SK-N-SH (cell line): ENCODE measurements at regions not wholly inside any gene's neighbourhood (a gene's known extent, or its start where the extent isn't known, plus 50 kb on each side); places are given as distances from the start of the nearest gene placed in this dataset.
A peak's percentile ranks its signal among the peaks of the same experiment; 100 is the strongest.

ENCODE experiments used
- CTCF ChIA-PET: fragments of 300-600, 350-600 bp; formaldehyde crosslinking; extraction: SDS; loops from one replicate; lab custom pipeline; 2021; lab: Yijun Ruan, JAX
- POLR2A ChIA-PET: fragments of 350-600 bp; sonication (Branson Sonifier 250); formaldehyde crosslinking; extraction: SDS; loops from one replicate; lab custom pipeline; 2020; ENCODE audit warnings: antibody characterized with exemption, inconsistent platforms; lab: Yijun Ruan, JAX
- DNase-seq: peaks from one replicate; pipeline ENCODE4 v3.0.0; 2012
- H2AFZ ChIP-seq: fragments of 200-600 bp; sonication (generic); 2 replicates; pipeline ENCODE4 v1.8.1; 2016; ENCODE audit warnings: antibody characterized with exemption, mild to moderate bottlenecking, low read depth
- H3F3A ChIP-seq: fragments of 200-600 bp; sonication (generic); replicated peaks from 2 replicates; pipeline ENCODE3; 2016; ENCODE audit warnings: antibody characterized with exemption, mild to moderate bottlenecking; ENCODE audit not compliant: insufficient read depth
- H3K27ac ChIP-seq, 2 experiments: fragments of 200-500 bp in 1 of 2; fragments of 200-600 bp in 1 of 2; sonication (Bioruptor generic) in 1 of 2; sonication (generic), shearing (Covaris generic) in 1 of 2; 2 replicates each; pipeline versions ENCODE4 v1.5.1 to v1.6.1; 2014 to 2016; ENCODE audit warnings: low read depth in 2 of 2, inconsistent platforms in 1 of 2, low read length in 1 of 2, mild to moderate bottlenecking in 1 of 2, mixed read lengths in 1 of 2
- H3K27me3 ChIP-seq: fragments of 200-600 bp; sonication (generic), shearing (Covaris generic); 2 replicates; pipeline ENCODE4 v1.6.1; 2016; ENCODE audit warnings: mixed run types; ENCODE audit not compliant: insufficient read depth
- H3K36me3 ChIP-seq, 2 experiments: fragments of 200-500 bp in 1 of 2; fragments of 200-600 bp in 1 of 2; sonication (Bioruptor generic) in 1 of 2; sonication (generic) in 1 of 2; replicated peaks in 1 of 2; 2 replicates each; pipeline versions ENCODE3 to v1.5.1; 2014 to 2016; ENCODE audit warnings: low read length in 1 of 2, mild to moderate bottlenecking in 1 of 2; ENCODE audit not compliant: insufficient read depth in 2 of 2, control insufficient read depth in 1 of 2
- H3K4me1 ChIP-seq, 2 experiments: fragments of 200-500 bp in 1 of 2; fragments of 200-600 bp in 1 of 2; sonication (Bioruptor generic) in 1 of 2; sonication (generic), shearing (Covaris generic) in 1 of 2; 2 replicates each; pipeline versions ENCODE4 v1.5.1 to v1.6.1; 2014 to 2016; ENCODE audit warnings: low read depth in 1 of 2, low read length in 1 of 2, mixed run types in 1 of 2; ENCODE audit not compliant: insufficient read depth in 2 of 2, control insufficient read depth in 1 of 2
- H3K4me2 ChIP-seq: fragments of 200-600 bp; sonication (generic), shearing (Covaris generic); 2 replicates; pipeline ENCODE4 v1.6.1; 2017; ENCODE audit warnings: mixed run types
- H3K4me3 ChIP-seq, 2 experiments: fragments of 200-500 bp in 1 of 2; fragments of 200-600 bp in 1 of 2; sonication (Bioruptor generic) in 1 of 2; sonication (generic), shearing (Covaris generic) in 1 of 2; 2 replicates each; pipeline versions ENCODE4 v1.5.1 to v1.8.1; 2014 to 2016; ENCODE audit warnings: low read depth in 2 of 2, inconsistent platforms in 1 of 2, low read length in 1 of 2, mild to moderate bottlenecking in 1 of 2, mixed read lengths in 1 of 2, moderate library complexity in 1 of 2
- H3K79me2 ChIP-seq: fragments of 200-600 bp; sonication (generic); 2 replicates; pipeline ENCODE4 v1.8.1; 2017; ENCODE audit warnings: mild to moderate bottlenecking; ENCODE audit not compliant: insufficient read depth
- H3K9ac ChIP-seq: fragments of 200-600 bp; sonication (generic); 2 replicates; pipeline ENCODE4 v1.6.1; 2017; ENCODE audit warnings: mixed run types
- H3K9me2 ChIP-seq: fragments of 200-600 bp; sonication (generic); 2 replicates; pipeline ENCODE4 v1.6.1; 2017; ENCODE audit warnings: mixed run types
- H3K9me3 ChIP-seq: fragments of 200-600 bp; sonication (generic); 2 replicates; pipeline ENCODE4 v1.6.1; 2017; ENCODE audit warnings: mixed run types, mild to moderate bottlenecking, moderate library complexity
- H4K20me1 ChIP-seq: fragments of 200-600 bp; sonication (generic); 2 replicates; pipeline ENCODE4 v1.6.1; 2017; ENCODE audit warnings: mild to moderate bottlenecking, mixed run types; ENCODE audit not compliant: insufficient read depth
- EP300 ChIP-seq, 2 experiments: IDR thresholded peaks; 2 replicates each; pipeline versions ENCODE4 v1.4.0 to v1.6.1; 2012; ENCODE audit warnings: borderline replicate concordance in 1 of 2, low read depth in 1 of 2, low read length in 1 of 2
- EZH2phosphoT487 ChIP-seq: fragments of 200-600 bp; sonication (generic); IDR thresholded peaks from 2 replicates; pipeline ENCODE4 v1.6.1; 2017; ENCODE audit warnings: low read depth, mixed run types, mild to moderate bottlenecking, antibody characterized with exemption, moderate library complexity, borderline replicate concordance
- FOXJ3 ChIP-seq: sonication (generic); formaldehyde crosslinking; IDR thresholded peaks from 2 replicates; pipeline ENCODE4 v1.5.1; 2020; ENCODE audit warnings: mild to moderate bottlenecking, missing genetic modification reagents
- GATA2 ChIP-seq: sonication (generic); formaldehyde crosslinking; IDR thresholded peaks from 2 replicates; pipeline ENCODE4 v1.5.0; 2020; ENCODE audit warnings: mild to moderate bottlenecking, missing genetic modification reagents
- JUND ChIP-seq: IDR thresholded peaks from 2 replicates; pipeline ENCODE4 v1.4.0; 2012
- MXI1 ChIP-seq: IDR thresholded peaks from 2 replicates; pipeline ENCODE4 v1.6.1; 2012; ENCODE audit warnings: mild to moderate bottlenecking, low read depth, low read length, improper control_type of control experiment
- NFIC ChIP-seq: IDR thresholded peaks from 2 replicates; pipeline ENCODE4 v1.4.0; 2012; ENCODE audit warnings: borderline replicate concordance
- RFX5 ChIP-seq: IDR thresholded peaks from 2 replicates; pipeline ENCODE4 v1.6.1; 2012; ENCODE audit warnings: mild to moderate bottlenecking, improper control_type of control experiment, low read length
- TAF1 ChIP-seq: IDR thresholded peaks from 2 replicates; pipeline ENCODE4 v1.6.1; 2012; ENCODE audit warnings: low read depth, mild to moderate bottlenecking, low read length, moderate library complexity, borderline replicate concordance
- TCF12 ChIP-seq: IDR thresholded peaks from 2 replicates; pipeline ENCODE4 v1.4.0; 2012
- WGBS: methylation state at CpG from one replicate; pipeline ENCODE4 v1.1.6; 2017; ENCODE audit warnings: low lambda C conversion rate; 5-methylcytosine and 5-hydroxymethylcytosine counted together
- TF ChIP-seq, protein P1 (sequence below): IDR thresholded peaks from 2 replicates; pipeline ENCODE4 v1.4.0; 2012; ENCODE audit warnings: low read depth
- TF ChIP-seq, protein P2 (sequence below): IDR thresholded peaks from 2 replicates; pipeline ENCODE4 v1.6.1; 2012; ENCODE audit warnings: mild to moderate bottlenecking, low read depth, low read length, moderate library complexity
- TF ChIP-seq, protein P3 (sequence below): fragments of 200-600 bp; sonication (generic); IDR thresholded peaks from 2 replicates; pipeline ENCODE4 v1.6.1; 2017; ENCODE audit warnings: antibody characterized with exemption, mild to moderate bottlenecking, moderate library complexity

DNA sequence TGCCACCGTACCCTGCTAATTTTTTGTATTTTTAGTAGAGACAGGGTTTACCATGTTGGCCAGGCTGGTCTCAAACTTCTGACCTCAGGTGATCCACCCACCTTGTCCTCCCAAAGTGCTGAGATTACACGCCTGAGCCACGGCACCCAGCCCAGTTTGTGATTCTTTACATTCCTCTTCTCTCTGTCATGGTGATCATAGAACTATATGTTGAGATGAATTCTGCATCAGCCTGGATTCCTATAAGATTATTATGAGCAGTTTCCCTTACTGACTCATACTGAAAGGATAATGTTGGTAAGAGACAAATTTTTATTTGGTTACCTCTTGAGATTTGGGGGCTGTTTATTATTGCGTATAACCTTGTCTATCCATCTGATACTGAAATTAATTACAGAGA, 121.5 kb upstream of the CSNK1A1L start:
- Histone ChIP-seq H3K79me2 (no peaks in the 10 kb centered on the region), H3K4me2 (no peak overlapping the region), H3K27ac (peak overlapping the region in 1 of 2 experiments; percentile 87; a peak in 2 of 4 replicates), H3K9me3 (peaks cover 6% of the 10 kb centered on the region; the same call in 1 of the 2 replicates), H3K9ac (no peak overlapping the region), H3K4me1 (no peaks in the 10 kb centered on the region), H3K4me3 (no peak overlapping the region), H2AFZ (no peak overlapping the region), H3K9me2 (no peaks in the 10 kb centered on the region), H3K36me3 (no peaks in the 10 kb centered on the region), H4K20me1 (no peaks in the 10 kb centered on the region), H3F3A (peaks cover 17% of the 10 kb centered on the region), H3K27me3 (no peaks in the 10 kb centered on the region)
- POLR2A ChIA-PET = no interaction called here
- no peak for DNase-seq
- CTCF ChIA-PET = no interaction called here
- 19% methylated on average over 4 of the region's 4 CpGs for WGBS
- no peak for TF ChIP-seq EZH2phosphoT487
- no peak for TF ChIP-seq TCF12

DNA sequence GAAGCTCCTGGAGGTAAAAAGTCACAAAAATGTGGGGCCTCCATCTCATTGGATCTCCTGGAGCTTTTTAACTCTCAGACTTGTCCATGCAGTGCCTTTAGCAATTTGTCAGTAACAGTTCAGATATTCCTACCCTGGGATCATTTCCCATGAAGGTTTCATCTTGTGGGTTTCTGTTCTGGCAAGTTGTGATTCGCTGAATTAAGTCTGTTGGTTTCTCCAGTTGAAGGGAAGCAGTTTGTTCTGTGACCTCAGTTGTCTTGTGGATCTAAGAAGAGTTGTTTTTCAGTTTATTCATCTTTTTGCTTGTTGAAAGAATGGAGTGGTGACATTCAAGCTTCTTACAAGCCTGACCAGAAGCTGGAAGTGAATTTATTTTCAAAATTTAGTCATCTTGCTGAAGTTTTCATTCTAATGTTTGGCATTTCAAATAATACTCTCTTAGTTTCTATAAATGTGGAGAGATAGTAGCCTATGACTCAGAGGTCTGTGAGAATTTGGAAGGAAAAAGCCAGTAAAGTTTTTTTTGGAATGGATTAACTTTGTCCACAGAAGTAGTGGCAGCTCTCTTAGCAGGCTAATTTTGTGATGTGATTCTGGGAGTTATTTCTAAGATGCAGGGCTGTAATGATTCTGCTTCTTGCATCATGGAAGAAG, 120.1 kb upstream of the CSNK1A1L start:
- Histone ChIP-seq H3K36me3 (no peaks in the 10 kb centered on the region), H3K79me2 (no peaks in the 10 kb centered on the region), H2AFZ (peak overlapping the region; percentile 39; the same call in 1 of the 2 replicates), H3K4me2 (peak overlapping the region; percentile 13; the same call in 1 of the 2 replicates), H3K27ac (peak overlapping the region in 1 of 2 experiments; percentile 87; a peak in 2 of 4 replicates), H3F3A (peaks cover 17% of the 10 kb centered on the region), H3K27me3 (no peaks in the 10 kb centered on the region), H3K9me2 (no peaks in the 10 kb centered on the region), H3K9ac (peak overlapping the region; percentile 4; the same call in 1 of the 2 replicates), H3K4me1 (no peaks in the 10 kb centered on the region), H4K20me1 (no peaks in the 10 kb centered on the region), H3K4me3 (no peak overlapping the region; a peak in 1 of 4 replicates), H3K9me3 (peaks cover 8% of the 10 kb centered on the region; the same call in 1 of the 2 replicates)
- 0% methylated on average over 1 of the region's 1 CpG for WGBS
- TF ChIP-seq JUND (no peak), RFX5 (no peak), MXI1 (no peak), EP300 (IDR thresholded peaks at IDR 0.05; ENCODE audit: borderline replicate concordance in 1 of 2, low read depth in 1 of 2, low read length in 1 of 2) (no peak)
- ChIA-PET CTCF (no interaction called here), POLR2A (no interaction called here)
- no peak for DNase-seq

DNA sequence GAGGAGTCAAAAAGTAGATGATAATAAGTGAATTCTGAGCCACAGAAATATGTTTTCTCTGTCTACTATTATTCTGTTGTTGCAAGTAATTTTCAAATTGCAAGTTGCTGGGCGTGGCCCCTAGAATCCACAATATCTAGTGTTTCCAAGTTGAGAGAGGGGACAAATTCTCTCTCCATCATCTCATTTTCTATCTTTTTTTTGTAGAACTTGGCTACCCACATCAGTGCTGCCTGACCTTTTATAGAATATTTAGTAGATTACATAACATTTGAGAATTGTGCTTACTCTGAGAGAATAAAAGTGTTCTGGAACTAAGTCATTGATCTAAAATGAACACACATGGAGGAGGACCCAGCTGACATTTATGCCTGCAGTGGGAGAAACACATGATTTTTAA, 110.9 kb upstream of the CSNK1A1L start:
- no peaks in the 10 kb centered on the region for H4K20me1 ChIP-seq
- H2AFZ ChIP-seq = peak overlapping the region; percentile 14; the same call in 1 of the 2 replicates
- H3K27ac ChIP-seq = no peak overlapping the region
- H3F3A ChIP-seq = peaks cover 10% of the 10 kb centered on the region
- no peak overlapping the region for H3K9ac ChIP-seq
- TF ChIP-seq GATA2 (CRISPR knock-in tag) (no peak), EP300 (IDR thresholded peaks at IDR 0.05; ENCODE audit: borderline replicate concordance in 1 of 2, low read depth in 1 of 2, low read length in 1 of 2) (no peak), TAF1 (no peak), EZH2phosphoT487 (no peak), NFIC (no peak), FOXJ3 (no peak)
- TF ChIP-seq, protein P1, sequence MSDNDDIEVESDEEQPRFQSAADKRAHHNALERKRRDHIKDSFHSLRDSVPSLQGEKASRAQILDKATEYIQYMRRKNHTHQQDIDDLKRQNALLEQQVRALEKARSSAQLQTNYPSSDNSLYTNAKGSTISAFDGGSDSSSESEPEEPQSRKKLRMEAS = no peak
- TF ChIP-seq, protein P2, sequence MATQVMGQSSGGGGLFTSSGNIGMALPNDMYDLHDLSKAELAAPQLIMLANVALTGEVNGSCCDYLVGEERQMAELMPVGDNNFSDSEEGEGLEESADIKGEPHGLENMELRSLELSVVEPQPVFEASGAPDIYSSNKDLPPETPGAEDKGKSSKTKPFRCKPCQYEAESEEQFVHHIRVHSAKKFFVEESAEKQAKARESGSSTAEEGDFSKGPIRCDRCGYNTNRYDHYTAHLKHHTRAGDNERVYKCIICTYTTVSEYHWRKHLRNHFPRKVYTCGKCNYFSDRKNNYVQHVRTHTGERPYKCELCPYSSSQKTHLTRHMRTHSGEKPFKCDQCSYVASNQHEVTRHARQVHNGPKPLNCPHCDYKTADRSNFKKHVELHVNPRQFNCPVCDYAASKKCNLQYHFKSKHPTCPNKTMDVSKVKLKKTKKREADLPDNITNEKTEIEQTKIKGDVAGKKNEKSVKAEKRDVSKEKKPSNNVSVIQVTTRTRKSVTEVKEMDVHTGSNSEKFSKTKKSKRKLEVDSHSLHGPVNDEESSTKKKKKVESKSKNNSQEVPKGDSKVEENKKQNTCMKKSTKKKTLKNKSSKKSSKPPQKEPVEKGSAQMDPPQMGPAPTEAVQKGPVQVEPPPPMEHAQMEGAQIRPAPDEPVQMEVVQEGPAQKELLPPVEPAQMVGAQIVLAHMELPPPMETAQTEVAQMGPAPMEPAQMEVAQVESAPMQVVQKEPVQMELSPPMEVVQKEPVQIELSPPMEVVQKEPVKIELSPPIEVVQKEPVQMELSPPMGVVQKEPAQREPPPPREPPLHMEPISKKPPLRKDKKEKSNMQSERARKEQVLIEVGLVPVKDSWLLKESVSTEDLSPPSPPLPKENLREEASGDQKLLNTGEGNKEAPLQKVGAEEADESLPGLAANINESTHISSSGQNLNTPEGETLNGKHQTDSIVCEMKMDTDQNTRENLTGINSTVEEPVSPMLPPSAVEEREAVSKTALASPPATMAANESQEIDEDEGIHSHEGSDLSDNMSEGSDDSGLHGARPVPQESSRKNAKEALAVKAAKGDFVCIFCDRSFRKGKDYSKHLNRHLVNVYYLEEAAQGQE = no peak
- TF ChIP-seq, protein P3, sequence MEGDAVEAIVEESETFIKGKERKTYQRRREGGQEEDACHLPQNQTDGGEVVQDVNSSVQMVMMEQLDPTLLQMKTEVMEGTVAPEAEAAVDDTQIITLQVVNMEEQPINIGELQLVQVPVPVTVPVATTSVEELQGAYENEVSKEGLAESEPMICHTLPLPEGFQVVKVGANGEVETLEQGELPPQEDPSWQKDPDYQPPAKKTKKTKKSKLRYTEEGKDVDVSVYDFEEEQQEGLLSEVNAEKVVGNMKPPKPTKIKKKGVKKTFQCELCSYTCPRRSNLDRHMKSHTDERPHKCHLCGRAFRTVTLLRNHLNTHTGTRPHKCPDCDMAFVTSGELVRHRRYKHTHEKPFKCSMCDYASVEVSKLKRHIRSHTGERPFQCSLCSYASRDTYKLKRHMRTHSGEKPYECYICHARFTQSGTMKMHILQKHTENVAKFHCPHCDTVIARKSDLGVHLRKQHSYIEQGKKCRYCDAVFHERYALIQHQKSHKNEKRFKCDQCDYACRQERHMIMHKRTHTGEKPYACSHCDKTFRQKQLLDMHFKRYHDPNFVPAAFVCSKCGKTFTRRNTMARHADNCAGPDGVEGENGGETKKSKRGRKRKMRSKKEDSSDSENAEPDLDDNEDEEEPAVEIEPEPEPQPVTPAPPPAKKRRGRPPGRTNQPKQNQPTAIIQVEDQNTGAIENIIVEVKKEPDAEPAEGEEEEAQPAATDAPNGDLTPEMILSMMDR = no peak
- no peak overlapping the region for H3K4me2 ChIP-seq
- peaks cover 8% of the 10 kb centered on the region; the same call in 1 of the 2 replicates for H3K9me3 ChIP-seq
- H3K4me1 ChIP-seq = no peaks in the 10 kb centered on the region
- peaks cover 0 to 4% of the 10 kb centered on the region in 2 experiments for H3K36me3 ChIP-seq
- ChIA-PET POLR2A (no interaction called here), CTCF (no interaction called here)
- DNase-seq = no peak
- H3K9me2 ChIP-seq = no peaks in the 10 kb centered on the region
- H3K4me3 ChIP-seq = no peak overlapping the region
- whole genome bisulfite sequencing = 24% methylated on average over 1 of the region's 1 CpG
- H3K79me2 ChIP-seq = no peaks in the 10 kb centered on the region
- no peaks in the 10 kb centered on the region for H3K27me3 ChIP-seq
